HG02885 (cell line): ENCODE measurements at regions not wholly inside any gene's neighbourhood (a gene's known extent, or its start where the extent isn't known, plus 50 kb on each side); places are given as distances from the start of the nearest gene placed in this dataset.
"Not testable (repeated sequence)": the region's sequence is repeated elsewhere in the genome, so short reads cannot be mapped to it uniquely, and the experiment has no call there.

Experiments
- ATAC-seq: cut with Tn5 transposase; IDR thresholded peaks from one replicate; pipeline ENCODE4 v1.9.1; 2021; ENCODE audit warnings: mild to moderate bottlenecking; ENCODE audit not compliant: unreplicated experiment, poor library complexity

GRCh38 chr13:86409466-86410241 is 610.4 kb upstream of the SLITRK6 start:
- ATAC-seq = no peak

DNA sequence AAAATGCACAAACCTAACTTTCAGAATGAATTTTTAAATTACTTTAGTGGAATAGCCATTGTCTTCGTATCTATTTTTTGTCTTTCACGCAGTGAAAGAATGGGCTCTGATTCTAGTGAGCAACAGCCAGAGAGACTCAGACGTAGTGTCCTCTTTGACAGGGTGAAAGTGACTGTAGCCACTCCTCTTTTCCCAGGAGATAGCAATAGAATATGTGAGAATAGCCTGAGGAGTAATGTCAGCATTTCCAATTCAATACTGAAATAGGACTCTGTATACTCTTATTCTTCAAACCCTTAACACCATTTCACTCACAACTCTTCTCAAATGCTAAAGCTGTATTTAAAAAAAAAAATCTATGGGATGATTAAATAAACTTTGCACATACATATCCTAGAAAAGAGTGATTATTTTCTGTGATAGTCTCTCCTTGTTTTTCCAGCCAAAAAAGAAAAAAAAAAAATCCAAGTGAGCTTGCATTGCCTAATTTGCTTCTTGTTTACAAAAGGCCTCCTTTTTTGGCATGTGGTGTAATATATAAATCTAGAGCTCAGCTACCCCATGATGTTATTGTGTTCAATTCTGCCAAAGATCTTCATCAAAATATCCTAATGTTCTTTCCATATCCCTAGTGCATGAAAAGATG is 626.1 kb upstream of the SLITRK6 start:
- ATAC-seq = no peak

DNA sequence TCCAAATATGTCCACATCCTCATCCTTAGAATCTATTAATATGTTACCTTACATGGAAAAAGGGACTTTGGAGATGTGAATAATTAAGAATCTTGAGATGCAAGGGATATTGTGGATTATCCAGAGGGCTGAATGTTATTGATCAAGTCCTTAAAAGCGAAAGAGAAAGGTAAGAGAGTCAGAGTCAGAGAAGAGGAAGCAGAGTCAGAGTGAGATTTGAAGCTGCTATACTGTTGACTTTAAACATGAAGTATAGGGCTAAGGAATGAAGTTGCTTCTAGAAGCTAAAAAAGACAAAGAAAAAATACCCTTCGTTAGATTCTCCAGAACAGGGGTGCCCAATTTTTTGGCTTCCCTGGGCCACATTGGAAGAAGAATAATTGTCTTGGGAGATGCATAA is 627.2 kb upstream of the SLITRK6 start:
- ATAC-seq = no peak

- no peak for ATAC-seq
These were observed 630.5 kb upstream of the SLITRK6 start for GRCh38 chr13:86429756-86430155.

- ATAC-seq = no peak
These were observed 638.8 kb upstream of the SLITRK6 start for GRCh38 chr13:86438034-86438433.

GRCh38 chr13:86445206-86445605 is 646.0 kb upstream of the SLITRK6 start:
- no peak for ATAC-seq

DNA sequence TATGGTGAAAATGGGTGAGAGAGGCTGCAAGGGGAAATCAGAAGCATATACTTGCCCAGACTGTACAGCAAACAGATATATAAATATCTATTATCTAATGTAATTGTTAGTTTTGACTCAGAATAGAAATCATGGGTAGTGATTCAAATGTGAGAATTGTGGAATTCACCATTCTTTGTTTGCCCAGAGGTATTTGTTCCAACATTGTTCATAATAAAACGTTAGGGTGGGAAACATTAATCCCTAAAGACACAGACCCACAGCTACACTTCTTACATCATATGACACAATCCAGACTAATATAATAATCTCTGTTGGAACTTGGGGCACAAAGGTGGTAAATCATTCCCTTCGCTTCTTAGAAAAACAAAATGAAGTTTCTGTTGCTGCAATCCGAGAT is 646.5 kb upstream of the SLITRK6 start:
- ATAC-seq = no peak

DNA sequence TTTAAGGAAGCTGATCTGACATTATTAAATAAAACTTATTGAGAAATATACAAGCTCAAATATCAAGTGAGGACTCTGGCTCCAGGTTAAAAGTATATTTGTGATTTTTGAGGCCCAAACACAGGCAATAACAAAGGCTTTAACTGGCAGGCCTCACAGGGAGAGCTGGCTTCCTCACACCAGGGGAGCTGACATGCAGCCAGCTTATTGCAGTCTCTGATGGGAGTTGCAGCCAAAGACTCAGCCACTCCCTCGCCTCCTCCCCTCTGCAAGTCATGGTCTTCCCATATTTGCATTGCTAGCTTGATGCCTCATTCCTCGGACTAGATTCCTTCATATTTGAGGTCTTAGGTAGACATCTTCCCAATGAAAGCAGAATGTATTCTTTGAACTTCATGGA is 647.1 kb upstream of the SLITRK6 start:
- ATAC-seq = no peak

- ATAC-seq = no peak
These were observed 648.3 kb upstream of the SLITRK6 start for GRCh38 chr13:86447479-86447878.

- no peak for ATAC-seq
These were observed 662.8 kb upstream of the SLITRK6 start for GRCh38 chr13:86462011-86462410.

GRCh38 chr13:86464193-86464592 is 665.0 kb upstream of the SLITRK6 start:
- no peak for ATAC-seq

- ATAC-seq = no peak
These were observed 675.8 kb upstream of the SLITRK6 start for GRCh38 chr13:86474971-86475370.

DNA sequence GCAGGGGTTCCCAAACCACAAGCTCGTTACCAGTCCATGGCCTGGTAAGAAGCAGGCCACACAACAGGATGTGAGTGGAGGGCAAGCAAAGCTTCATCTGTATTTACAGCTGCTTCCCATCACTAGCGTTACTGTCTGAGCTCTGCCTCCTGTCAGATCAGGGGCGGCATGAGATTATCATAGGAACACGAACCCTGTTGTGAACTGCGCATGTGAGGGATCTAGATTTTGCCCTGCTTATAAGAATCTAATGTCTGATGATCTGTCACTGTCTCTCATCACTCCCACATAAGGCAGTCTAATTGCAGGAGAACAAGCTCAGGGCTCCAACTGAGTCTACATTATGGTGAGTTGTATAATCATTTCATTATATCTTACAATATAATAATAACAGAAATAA is 677.4 kb upstream of the SLITRK6 start:
- no peak for ATAC-seq

DNA sequence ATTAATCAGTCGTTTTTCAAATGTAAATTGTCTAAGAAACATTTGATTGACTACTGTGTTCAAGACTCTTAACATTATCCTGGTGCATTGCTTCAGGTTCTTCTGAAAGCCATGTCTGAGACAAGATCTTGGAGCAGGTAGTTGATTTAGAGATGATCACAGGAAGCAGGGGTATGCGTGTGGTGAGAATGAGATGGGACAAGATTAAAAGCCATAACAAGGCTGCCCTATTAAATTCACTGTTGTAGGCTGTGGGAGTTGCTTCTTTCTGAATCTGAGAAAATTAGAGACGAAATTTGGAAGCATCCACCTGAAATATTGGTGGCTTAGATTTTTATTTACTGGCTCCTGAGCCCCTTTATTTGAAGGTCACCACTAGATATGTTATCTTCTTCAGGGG is 687.4 kb upstream of the SLITRK6 start:
- ATAC-seq = no peak

DNA sequence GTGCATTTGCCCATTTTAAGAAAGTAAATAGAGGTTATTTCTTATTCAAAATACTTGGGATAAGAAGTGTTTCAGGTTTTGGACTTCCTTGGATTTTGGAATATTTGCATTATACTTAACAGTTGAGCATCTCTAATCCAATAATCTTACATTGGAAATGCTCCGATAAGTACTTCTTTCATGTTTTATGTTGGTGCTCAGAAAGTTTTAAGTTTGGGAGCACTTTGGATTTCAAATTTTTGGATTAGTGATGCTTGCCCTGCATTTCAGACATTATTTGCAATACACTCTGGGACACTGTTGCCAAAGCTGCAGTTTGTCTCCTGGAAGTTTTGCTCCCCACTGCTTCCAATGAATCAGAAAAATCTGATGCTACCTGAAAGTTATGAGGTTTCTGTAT is 691.9 kb upstream of the SLITRK6 start:
- no peak for ATAC-seq

DNA sequence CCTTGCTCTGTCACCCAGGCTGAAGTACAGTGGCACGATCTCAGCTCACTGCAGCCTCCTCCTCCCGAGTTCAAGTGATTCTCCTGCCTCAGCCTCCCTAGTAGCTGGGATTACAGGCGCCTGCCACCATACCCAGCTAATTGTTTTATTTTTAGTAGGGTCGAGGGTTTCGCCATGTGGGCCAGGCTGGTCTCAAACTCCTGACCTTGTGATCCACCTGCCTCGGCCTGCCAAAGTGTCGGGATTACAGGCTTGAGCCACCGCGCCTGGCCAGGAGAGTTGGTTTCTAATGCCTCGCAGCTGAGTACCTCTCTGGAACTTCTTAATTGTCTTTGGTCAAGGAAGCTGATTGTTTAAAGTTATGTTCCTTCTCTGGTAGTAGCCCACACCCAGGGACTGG is 702.7 kb upstream of the SLITRK6 start:
- not testable (repeated sequence) for ATAC-seq

DNA sequence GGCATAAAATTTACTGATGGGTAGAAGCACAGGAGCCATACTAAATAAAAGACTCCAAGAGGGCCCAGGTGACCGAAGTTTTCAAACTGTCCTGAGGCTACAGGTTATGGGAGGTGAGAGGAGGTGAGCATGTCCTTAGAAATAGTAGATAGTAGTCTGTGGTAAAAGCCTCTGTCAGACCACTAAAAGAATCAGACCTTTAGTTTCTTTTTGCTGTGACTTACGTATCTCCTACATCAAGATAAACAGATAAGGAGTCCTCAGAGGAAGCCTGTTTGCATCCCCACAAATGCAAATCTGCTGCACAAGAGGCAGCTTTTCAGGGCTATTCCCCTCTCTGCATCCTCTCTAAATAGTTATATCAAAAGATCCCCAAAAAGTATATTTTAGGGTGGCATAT is 711.6 kb upstream of the SLITRK6 start:
- no peak for ATAC-seq

GRCh38 chr13:86541461-86541860 is 742.2 kb upstream of the SLITRK6 start:
- ATAC-seq = no peak

DNA sequence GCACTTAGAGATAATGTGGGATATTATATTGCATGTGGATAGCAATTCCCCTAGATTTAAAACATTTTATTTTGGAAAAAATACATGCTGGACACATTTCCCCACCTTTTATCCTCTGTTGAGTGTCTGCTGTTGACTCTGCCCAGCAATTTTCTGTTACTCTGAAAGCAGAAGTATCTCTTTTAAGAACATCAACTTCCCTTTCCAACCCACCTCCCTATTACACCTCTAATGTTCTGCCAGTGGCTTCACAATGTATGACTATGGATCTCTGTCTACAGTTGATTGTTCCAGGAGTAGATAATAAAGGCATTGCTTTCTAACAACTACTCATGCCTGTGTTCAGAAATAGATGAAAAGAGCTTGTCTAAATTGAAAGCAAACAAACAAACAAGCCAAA is 754.8 kb upstream of the SLITRK6 start:
- no peak for ATAC-seq

DNA sequence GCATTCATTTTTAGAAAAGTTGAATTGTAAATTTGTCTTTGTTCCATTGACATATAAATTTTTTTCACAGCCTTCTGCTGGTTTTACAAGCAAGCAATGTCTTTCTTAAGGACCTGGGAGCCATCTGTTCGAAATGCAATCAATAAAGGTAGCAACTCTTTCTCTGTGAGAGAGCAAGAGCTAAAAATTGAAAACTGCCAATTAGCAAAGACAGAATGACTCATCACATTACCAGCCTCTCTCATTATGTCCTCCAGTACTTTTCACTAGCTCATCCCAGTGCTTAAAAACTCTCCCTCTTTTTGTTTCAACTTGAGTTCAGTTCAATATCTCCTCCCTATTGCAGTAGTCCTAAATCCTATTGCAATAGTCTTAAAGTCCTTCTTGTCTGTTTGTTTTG is 760.7 kb upstream of the SLITRK6 start:
- ATAC-seq = no peak

GRCh38 chr13:86562866-86563265 is 763.6 kb upstream of the SLITRK6 start:
- no peak for ATAC-seq

DNA sequence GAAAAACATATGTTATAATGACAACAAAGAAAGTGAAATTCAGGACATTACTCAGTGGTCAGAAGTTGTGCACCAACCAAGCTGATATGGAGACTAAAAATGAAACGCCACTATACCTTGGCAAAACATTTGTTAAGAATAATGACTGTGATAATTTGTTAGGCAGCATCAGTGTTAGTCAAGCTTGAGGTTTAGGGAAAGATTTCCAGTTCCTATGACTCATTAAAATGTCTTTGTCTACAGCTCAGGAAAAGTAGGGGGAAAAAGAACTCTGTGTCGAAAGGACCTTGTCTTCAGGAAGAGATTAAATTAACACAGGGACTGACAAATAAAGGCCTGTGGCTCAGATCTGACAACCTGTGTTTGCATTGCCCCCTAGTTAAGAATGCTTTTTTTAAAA is 764.1 kb upstream of the SLITRK6 start:
- ATAC-seq = no peak
